ENCODE measurements at regions not wholly inside any gene's neighbourhood (a gene's known extent, or its start where the extent isn't known, plus 50 kb on each side); places are given as distances from the start of the nearest gene placed in this dataset.

GRCh38 chr1:184900507-184900906, 73.8 kb downstream of the NIBAN1 start (continued):
- no peak for TF ChIP-seq ZNF362 (tag by site-specific recombination; IDR thresholded peaks at IDR 0.05)

GRCh38 chr1:184896000-184896399, 78.3 kb downstream of the NIBAN1 start:
- ChIA-PET POLR2A (no interaction called here), CTCF (interaction anchor here (0.6 kb wide), 1 partner anchor 43 kb away, joined by 3 read pairs; no protein-coding TSS in a partner anchor)
- no peak overlapping the region for H3K27ac ChIP-seq (ENCODE audit: extremely low read depth, low read depth, low read length)
- H3K4me3 ChIP-seq (ENCODE audit: low read depth, low read length): no peak overlapping the region
- H3K9me3 ChIP-seq (ENCODE audit: control insufficient read depth, insufficient read depth, low read depth, low read length): no peaks in the 10 kb centered on the region
- no peaks in the 10 kb centered on the region for H3K4me1 ChIP-seq (ENCODE audit: control insufficient read depth, insufficient read depth, low read length)
- no peak for TF ChIP-seq PBX3 (CRISPR knock-in tag; IDR thresholded peaks at IDR 0.05)
- TF ChIP-seq PRDM6 (tag by site-specific recombination; IDR thresholded peaks at IDR 0.05): 0 out of 2 replicates have a peak, but pooled peaks have one; percentile 30
- no peaks in the 10 kb centered on the region for H3K36me3 ChIP-seq (ENCODE audit: control insufficient read depth in 2 of 2, insufficient read depth in 1 of 2, low read length in 2 of 2)

- ChIA-PET POLR2A (no interaction called here), CTCF (no interaction called here)
- 0 out of 2 replicates have a peak, but pooled peaks have one; percentile 20 for TF ChIP-seq ZNF335 (tag by site-specific recombination; conservative IDR thresholded peaks at IDR 0.05)
- TF ChIP-seq OVOL3 (tag by site-specific recombination; IDR thresholded peaks at IDR 0.05): no peak
- Histone ChIP-seq H3K36me3 (ENCODE audit: control insufficient read depth in 2 of 2, insufficient read depth in 1 of 2, low read length in 2 of 2) (no peaks in the 10 kb centered on the region), H3K27ac (ENCODE audit: extremely low read depth, low read depth, low read length) (no peak overlapping the region), H3K4me3 (ENCODE audit: low read depth, low read length) (no peak overlapping the region), H3K9me3 (ENCODE audit: control insufficient read depth, insufficient read depth, low read depth, low read length) (no peaks in the 10 kb centered on the region), H3K4me1 (ENCODE audit: control insufficient read depth, insufficient read depth, low read length) (no peaks in the 10 kb centered on the region)
Observed at GRCh38 chr1:184895086-184895485, 79.2 kb downstream of the NIBAN1 start.

- H3K36me3 ChIP-seq (ENCODE audit: control insufficient read depth in 2 of 2, insufficient read depth in 1 of 2, low read length in 2 of 2): no peaks in the 10 kb centered on the region
- H3K27ac ChIP-seq (ENCODE audit: extremely low read depth, low read depth, low read length): no peak overlapping the region
- ChIA-PET CTCF (no interaction called here), POLR2A (no interaction called here)
- no peaks in the 10 kb centered on the region for H3K9me3 ChIP-seq (ENCODE audit: control insufficient read depth, insufficient read depth, low read depth, low read length)
- no peak overlapping the region for H3K4me3 ChIP-seq (ENCODE audit: low read depth, low read length)
- H3K4me1 ChIP-seq (ENCODE audit: control insufficient read depth, insufficient read depth, low read length): no peaks in the 10 kb centered on the region
- TF ChIP-seq TCF7L2 (IDR thresholded peaks at IDR 0.05; ENCODE audit: borderline replicate concordance, low read depth, low read length) (no peak), ZNF560 (tag by site-specific recombination; IDR thresholded peaks at IDR 0.05; ENCODE audit: borderline replicate concordance) (no peak), ZNF280D (tag by site-specific recombination; IDR thresholded peaks at IDR 0.05) (no peak), ZNF148 (tag by site-specific recombination; IDR thresholded peaks at IDR 0.05; ENCODE audit: borderline replicate concordance) (no peak), ZNF16 (tag by site-specific recombination; IDR thresholded peaks at IDR 0.05; ENCODE audit: low read depth) (no peak), FEZF1 (tag by site-specific recombination; IDR thresholded peaks at IDR 0.05) (no peak), PRDM1 (tag by site-specific recombination; IDR thresholded peaks at IDR 0.05) (no peak), KLF10 (tag by site-specific recombination; IDR thresholded peaks at IDR 0.05) (no peak), ZNF423 (tag by site-specific recombination; IDR thresholded peaks at IDR 0.05) (no peak), ZNF341 (tag by site-specific recombination; IDR thresholded peaks at IDR 0.05; ENCODE audit: low read depth) (no peak), ZBTB26 (tag by site-specific recombination; optimal IDR thresholded peaks at IDR 0.05) (no peak), ZSCAN23 (tag by site-specific recombination; IDR thresholded peaks at IDR 0.05) (no peak), SCRT2 (tag by site-specific recombination; IDR thresholded peaks at IDR 0.05) (no peak), ZNF391 (tag by site-specific recombination; IDR thresholded peaks at IDR 0.05; ENCODE audit: borderline replicate concordance, low read depth) (no peak)
Observed at GRCh38 chr1:184893695-184894094, 80.6 kb downstream of the NIBAN1 start.
